CD8-positive, alpha-beta memory T cell (primary cell): ENCODE measurements at regions not wholly inside any gene's neighbourhood (a gene's known extent, or its start where the extent isn't known, plus 50 kb on each side); places are given as distances from the start of the nearest gene placed in this dataset.

Source experiments
- CTCF ChIA-PET: fragments of 350-600 bp; sonication (Branson Sonifier 250); formaldehyde crosslinking; loops from one replicate; lab custom pipeline; 2021; ENCODE audit warnings: antibody characterized with exemption; lab: Charles Lee
- POLR2A ChIA-PET: fragments of 350-600 bp; sonication (Branson Sonifier 250); formaldehyde crosslinking; loops from one replicate; lab custom pipeline; 2021; ENCODE audit warnings: antibody characterized with exemption; lab: Charles Lee
- DNase-seq, 5 donors: peaks; one replicate each; pipeline versions ENCODE4 v3.0.0 to v3.0.0-alpha.2; 2020 to 2022; ENCODE audit warnings: mixed read lengths in 1 of 5
- H3K27ac ChIP-seq: one replicate; pipeline ENCODE4 v1.7.0; 2013; ENCODE audit warnings: low read depth, mild to moderate bottlenecking, low read length, moderate library complexity
- H3K27me3 ChIP-seq: 2 replicates; pipeline ENCODE4 v1.7.0; 2013; ENCODE audit warnings: low read length, mild to moderate bottlenecking; ENCODE audit not compliant: insufficient read depth, poor library complexity, severe bottlenecking
- H3K36me3 ChIP-seq: 2 replicates; pipeline ENCODE4 v1.7.0; 2013; ENCODE audit warnings: mild to moderate bottlenecking, low read length, moderate library complexity; ENCODE audit not compliant: insufficient read depth
- H3K4me1 ChIP-seq: 2 replicates; pipeline ENCODE4 v1.7.0; 2013; ENCODE audit warnings: mild to moderate bottlenecking, low read length, moderate library complexity; ENCODE audit not compliant: insufficient read depth
- H3K4me3 ChIP-seq: 2 replicates; pipeline ENCODE4 v1.7.0; 2013; ENCODE audit warnings: mild to moderate bottlenecking, low read length
- H3K9me3 ChIP-seq: 2 replicates; pipeline ENCODE4 v1.7.0; 2013; ENCODE audit warnings: mild to moderate bottlenecking, low read length
- H3K27ac Mint-ChIP-seq, 8 donors: one replicate each; pipeline ENCODE4 v1.8.0; 2020 to 2021; ENCODE audit warnings: mixed read lengths in 8 of 8, mild to moderate bottlenecking in 6 of 8, inconsistent platforms in 3 of 8, moderate library complexity in 3 of 8
- H3K27me3 Mint-ChIP-seq, 2 donors: one replicate each; pipeline ENCODE4 v1.8.0; 2020 to 2021; ENCODE audit warnings: mixed read lengths in 2 of 2, mild to moderate bottlenecking in 1 of 2, moderate library complexity in 1 of 2
- H3K36me3 Mint-ChIP-seq, 3 donors: one replicate each; pipeline ENCODE4 v1.8.0; 2020 to 2021; ENCODE audit warnings: mixed read lengths in 3 of 3, inconsistent platforms in 1 of 3, mild to moderate bottlenecking in 1 of 3
- H3K4me1 Mint-ChIP-seq, 3 donors: one replicate each; pipeline ENCODE4 v1.8.0; 2020 to 2021; ENCODE audit warnings: mixed read lengths in 3 of 3, inconsistent platforms in 1 of 3, mild to moderate bottlenecking in 1 of 3
- H3K4me3 Mint-ChIP-seq, 7 donors: one replicate each; pipeline ENCODE4 v1.8.0; 2020 to 2021; ENCODE audit warnings: mixed read lengths in 7 of 7, mild to moderate bottlenecking in 6 of 7, moderate library complexity in 4 of 7, inconsistent platforms in 2 of 7
- H3K9me3 Mint-ChIP-seq, 5 donors: one replicate each; pipeline ENCODE4 v1.8.0; 2020 to 2022; ENCODE audit warnings: mixed read lengths in 5 of 5, mild to moderate bottlenecking in 3 of 5, moderate library complexity in 2 of 5, inconsistent platforms in 1 of 5

GRCh38 chr2:199690225-199690624 lies 160.8 kb downstream of the FTCDNL1 start:
- Mint-ChIP-seq H3K9me3 (no peaks in the 10 kb centered on the region), H3K36me3 (no peaks in the 10 kb centered on the region), H3K4me1 (peaks cover 0 to under 1% (median 0%) of the 10 kb centered on the region in 3 donors), H3K27me3 (peaks cover 0 to 5% of the 10 kb centered on the region in 2 donors), H3K27ac (no peak overlapping the region), H3K4me3 (no peak overlapping the region)
- DNase-seq = no peak
- Histone ChIP-seq H3K27ac (no peak overlapping the region), H3K9me3 (no peaks in the 10 kb centered on the region), H3K36me3 (no peaks in the 10 kb centered on the region), H3K4me3 (no peak overlapping the region), H3K4me1 (peaks cover 2% of the 10 kb centered on the region), H3K27me3 (no peaks in the 10 kb centered on the region)
- CTCF ChIA-PET = no interaction called here
- POLR2A ChIA-PET = no interaction called here

- CTCF ChIA-PET = no interaction called here
- POLR2A ChIA-PET = no interaction called here
- DNase-seq = no peak
Measured at GRCh38 chr2:199685669-199686068, 165.3 kb downstream of the FTCDNL1 start.

DNA sequence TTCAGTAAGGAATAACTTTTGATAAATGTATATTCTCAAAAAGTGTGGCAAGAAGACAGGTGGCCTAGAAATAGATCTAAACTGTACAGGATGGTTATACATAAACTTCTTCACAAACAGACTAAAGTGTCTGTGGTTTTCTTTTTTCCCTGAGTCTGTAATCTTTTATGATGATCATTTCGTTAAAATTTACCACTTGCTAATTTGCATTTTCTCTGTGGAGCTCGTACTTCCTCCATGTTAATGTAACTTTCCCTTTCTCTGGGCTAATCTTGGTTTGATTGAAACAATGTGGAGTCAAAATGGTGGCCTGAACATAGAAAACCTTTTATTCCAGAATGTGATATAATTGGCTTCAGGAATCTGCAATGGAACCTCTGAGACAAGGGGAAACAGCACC lies 166.2 kb downstream of the FTCDNL1 start:
- Mint-ChIP-seq H3K9me3 (no peaks in the 10 kb centered on the region), H3K36me3 (no peaks in the 10 kb centered on the region), H3K4me1 (peaks cover 0 to 4% (median 0%) of the 10 kb centered on the region in 3 donors), H3K27ac (no peak overlapping the region), H3K27me3 (peaks cover 3 to 18% of the 10 kb centered on the region in 2 donors), H3K4me3 (no peak overlapping the region)
- Histone ChIP-seq H3K27ac (no peak overlapping the region), H3K4me1 (peaks cover 7% of the 10 kb centered on the region), H3K36me3 (no peaks in the 10 kb centered on the region), H3K4me3 (no peak overlapping the region), H3K9me3 (no peaks in the 10 kb centered on the region), H3K27me3 (no peaks in the 10 kb centered on the region)
- DNase-seq = no peak
- ChIA-PET POLR2A (no interaction called here), CTCF (no interaction called here)

More at GRCh38 chr2:199685669-199686068, 165.3 kb downstream of the FTCDNL1 start:
- Mint-ChIP-seq H3K36me3 (no peaks in the 10 kb centered on the region), H3K27me3 (peaks cover 3 to 10% of the 10 kb centered on the region in 2 donors), H3K9me3 (no peaks in the 10 kb centered on the region), H3K4me1 (peaks cover 0 to 4% (median 0%) of the 10 kb centered on the region in 3 donors), H3K4me3 (no peak overlapping the region), H3K27ac (no peak overlapping the region)
- Histone ChIP-seq H3K36me3 (no peaks in the 10 kb centered on the region), H3K27me3 (no peaks in the 10 kb centered on the region), H3K4me3 (no peak overlapping the region), H3K9me3 (no peaks in the 10 kb centered on the region), H3K27ac (no peak overlapping the region), H3K4me1 (peaks cover 7% of the 10 kb centered on the region)

DNA sequence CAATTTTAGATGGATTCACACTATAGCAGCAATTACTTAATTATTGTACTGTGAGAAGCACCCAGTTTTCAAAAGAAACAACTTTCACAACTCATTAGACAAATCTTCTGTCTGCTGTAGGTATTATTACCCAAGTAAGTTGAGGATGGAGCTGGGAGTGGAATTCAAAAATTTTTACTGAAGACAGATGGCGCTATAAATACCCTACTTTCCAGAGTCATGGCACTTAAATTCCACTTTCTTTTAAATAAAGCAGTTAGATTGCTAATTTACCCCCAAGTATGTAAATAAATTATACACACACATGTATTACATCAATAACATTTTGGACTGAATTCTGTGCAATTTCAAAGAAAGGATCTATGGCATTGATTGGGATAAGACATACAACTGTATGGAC lies 166.8 kb downstream of the FTCDNL1 start:
- CTCF ChIA-PET = no interaction called here
- Mint-ChIP-seq H3K27me3 (peaks cover 3 to 18% of the 10 kb centered on the region in 2 donors), H3K4me3 (no peak overlapping the region), H3K36me3 (no peaks in the 10 kb centered on the region), H3K9me3 (no peaks in the 10 kb centered on the region), H3K4me1 (peaks cover 0 to 4% (median 0%) of the 10 kb centered on the region in 3 donors), H3K27ac (no peak overlapping the region)
- H3K4me3 ChIP-seq = no peak overlapping the region
- no peaks in the 10 kb centered on the region for H3K27me3 ChIP-seq
- POLR2A ChIA-PET = no interaction called here
- no peak for DNase-seq
- H3K36me3 ChIP-seq = no peaks in the 10 kb centered on the region
- H3K9me3 ChIP-seq = no peaks in the 10 kb centered on the region
- peaks cover 7% of the 10 kb centered on the region for H3K4me1 ChIP-seq
- no peak overlapping the region for H3K27ac ChIP-seq

DNA sequence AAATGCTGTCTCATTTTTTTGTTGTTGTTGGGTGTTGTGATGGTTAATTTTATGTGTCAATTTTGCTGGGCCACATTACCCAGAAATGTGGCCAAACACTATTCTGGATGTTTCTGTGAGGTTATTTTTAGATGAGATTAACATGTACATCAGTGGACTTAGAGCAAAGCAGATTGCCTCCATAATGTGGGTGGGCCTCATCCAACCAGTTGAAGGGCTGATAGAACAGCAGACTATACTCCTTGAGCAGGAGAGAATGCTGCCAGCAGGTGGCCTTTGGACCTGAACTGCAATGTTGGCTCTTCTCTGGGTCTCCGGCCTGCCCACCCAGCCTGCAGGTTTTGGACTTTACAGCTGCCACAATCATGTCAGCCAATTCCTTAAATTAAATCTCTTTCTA lies 169.0 kb downstream of the FTCDNL1 start:
- H3K36me3 Mint-ChIP-seq = no peaks in the 10 kb centered on the region
- POLR2A ChIA-PET = no interaction called here
- H3K9me3 Mint-ChIP-seq = no peaks in the 10 kb centered on the region
- H3K4me3 ChIP-seq = no peak overlapping the region
- CTCF ChIA-PET = no interaction called here
- H3K27me3 Mint-ChIP-seq = peaks cover 0 to 22% of the 10 kb centered on the region in 2 donors
- H3K27me3 ChIP-seq = no peaks in the 10 kb centered on the region
- DNase-seq = no peak
- peaks cover 7% of the 10 kb centered on the region for H3K4me1 ChIP-seq
- peaks cover 0 to 4% (median 0%) of the 10 kb centered on the region in 3 donors for H3K4me1 Mint-ChIP-seq
- no peaks in the 10 kb centered on the region for H3K9me3 ChIP-seq
- no peak overlapping the region for H3K27ac ChIP-seq
- no peak overlapping the region for H3K4me3 Mint-ChIP-seq
- H3K27ac Mint-ChIP-seq = no peak overlapping the region
- no peaks in the 10 kb centered on the region for H3K36me3 ChIP-seq

DNA sequence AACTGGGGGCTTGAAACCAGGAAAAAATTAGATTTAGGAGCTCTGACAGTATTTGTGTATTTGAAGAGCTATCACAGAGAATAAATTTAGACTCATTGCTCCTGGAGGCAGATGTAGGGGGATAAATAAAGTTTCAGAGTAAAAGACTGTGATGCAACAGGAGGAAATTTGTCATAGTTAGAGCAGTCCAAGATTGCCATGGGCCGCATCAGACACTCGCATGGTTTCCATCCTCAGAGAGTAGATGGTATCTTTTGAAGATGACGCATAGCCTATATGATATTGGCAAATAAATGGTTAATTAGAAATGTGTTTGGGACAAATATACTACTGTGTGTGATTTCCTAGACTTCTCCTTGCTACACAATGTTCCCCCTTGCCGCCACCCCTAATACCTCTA lies 170.5 kb downstream of the FTCDNL1 start:
- CTCF ChIA-PET = no interaction called here
- Histone ChIP-seq H3K4me1 (peaks cover 7% of the 10 kb centered on the region), H3K36me3 (no peaks in the 10 kb centered on the region), H3K4me3 (no peak overlapping the region), H3K9me3 (no peaks in the 10 kb centered on the region), H3K27ac (no peak overlapping the region), H3K27me3 (no peaks in the 10 kb centered on the region)
- Mint-ChIP-seq H3K27ac (no peak overlapping the region), H3K36me3 (no peaks in the 10 kb centered on the region), H3K27me3 (peaks cover 0 to 22% of the 10 kb centered on the region in 2 donors), H3K9me3 (no peaks in the 10 kb centered on the region), H3K4me1 (peaks cover 0 to 4% (median 0%) of the 10 kb centered on the region in 3 donors), H3K4me3 (no peak overlapping the region)
- POLR2A ChIA-PET = no interaction called here
- no peak for DNase-seq

DNA sequence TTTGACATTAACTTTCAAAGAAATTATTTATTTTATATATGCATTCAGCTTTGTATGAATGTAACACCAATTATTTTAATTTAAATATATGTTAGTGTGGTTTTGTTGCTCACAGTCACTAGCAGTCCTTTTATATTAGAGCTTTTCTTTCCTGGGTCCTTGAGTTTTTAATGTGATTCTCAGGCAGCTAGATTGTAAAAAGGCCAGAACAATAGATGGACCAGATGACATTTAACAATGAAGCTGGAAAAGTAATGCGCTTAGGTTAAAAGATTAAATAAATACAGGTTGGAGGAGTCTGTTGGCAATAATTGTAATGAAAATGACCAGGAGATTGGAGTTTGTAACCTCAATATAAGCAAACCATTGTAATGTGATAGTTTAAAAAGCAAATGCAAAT lies 171.1 kb downstream of the FTCDNL1 start:
- peaks cover 0 to under 1% (median 0%) of the 10 kb centered on the region in 3 donors for H3K4me1 Mint-ChIP-seq
- peaks cover 1% of the 10 kb centered on the region for H3K4me1 ChIP-seq
- CTCF ChIA-PET = no interaction called here
- H3K9me3 ChIP-seq = no peaks in the 10 kb centered on the region
- H3K4me3 Mint-ChIP-seq = no peak overlapping the region
- POLR2A ChIA-PET = no interaction called here
- no peaks in the 10 kb centered on the region for H3K36me3 ChIP-seq
- H3K9me3 Mint-ChIP-seq = no peaks in the 10 kb centered on the region
- no peaks in the 10 kb centered on the region for H3K27me3 ChIP-seq
- no peaks in the 10 kb centered on the region for H3K36me3 Mint-ChIP-seq
- H3K27ac Mint-ChIP-seq = no peak overlapping the region
- no peak overlapping the region for H3K4me3 ChIP-seq
- H3K27ac ChIP-seq = no peak overlapping the region
- peaks cover 0 to 22% of the 10 kb centered on the region in 2 donors for H3K27me3 Mint-ChIP-seq
- DNase-seq = no peak

DNA sequence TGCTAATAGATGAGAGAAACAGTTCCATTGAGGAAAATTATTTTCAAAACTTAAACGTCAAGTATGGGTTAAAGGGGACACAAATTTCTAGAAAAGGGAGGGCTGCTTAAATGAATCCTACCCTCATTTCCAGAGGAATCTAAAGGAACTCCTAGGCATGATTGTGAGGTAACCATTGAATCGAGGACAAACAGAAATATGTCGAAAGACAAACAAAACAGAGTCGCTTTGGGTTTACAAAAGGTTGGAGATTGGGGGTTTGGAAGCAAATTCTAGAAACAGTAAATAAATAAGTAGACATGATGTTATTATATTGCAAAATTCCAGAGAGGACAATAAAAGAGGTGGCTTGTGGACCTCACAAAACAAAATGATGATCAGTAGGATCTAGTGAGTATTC lies 173.1 kb downstream of the FTCDNL1 start:
- H3K27ac ChIP-seq = no peak overlapping the region
- H3K9me3 ChIP-seq = no peaks in the 10 kb centered on the region
- H3K4me3 ChIP-seq = no peak overlapping the region
- H3K9me3 Mint-ChIP-seq = no peaks in the 10 kb centered on the region
- ChIA-PET POLR2A (no interaction called here), CTCF (no interaction called here)
- peaks cover under 1 to 15% of the 10 kb centered on the region in 2 donors for H3K27me3 Mint-ChIP-seq
- H3K27me3 ChIP-seq = no peaks in the 10 kb centered on the region
- no peaks in the 10 kb centered on the region for H3K36me3 Mint-ChIP-seq
- H3K4me3 Mint-ChIP-seq = no peak overlapping the region
- no peaks in the 10 kb centered on the region for H3K4me1 Mint-ChIP-seq
- no peaks in the 10 kb centered on the region for H3K36me3 ChIP-seq
- DNase-seq = no peak
- no peak overlapping the region for H3K27ac Mint-ChIP-seq
- no peaks in the 10 kb centered on the region for H3K4me1 ChIP-seq

GRCh38 chr2:199668645-199669044 lies 182.3 kb downstream of the FTCDNL1 start:
- CTCF ChIA-PET = no interaction called here
- no peak overlapping the region for H3K27ac Mint-ChIP-seq
- Histone ChIP-seq H3K4me3 (no peak overlapping the region), H3K4me1 (no peaks in the 10 kb centered on the region), H3K9me3 (no peaks in the 10 kb centered on the region), H3K27me3 (no peaks in the 10 kb centered on the region), H3K27ac (no peak overlapping the region), H3K36me3 (no peaks in the 10 kb centered on the region)
- H3K27me3 Mint-ChIP-seq = peaks cover 5 to 16% of the 10 kb centered on the region in 2 donors
- no peaks in the 10 kb centered on the region for H3K4me1 Mint-ChIP-seq
- H3K36me3 Mint-ChIP-seq = no peaks in the 10 kb centered on the region
- H3K4me3 Mint-ChIP-seq = no peak overlapping the region
- peaks cover 0 to 2% (median 0%) of the 10 kb centered on the region in 5 donors for H3K9me3 Mint-ChIP-seq
- POLR2A ChIA-PET = no interaction called here
- DNase-seq = no peak
